GM12865 (cell line): ENCODE measurements at regions not wholly inside any gene's neighbourhood (a gene's known extent, or its start where the extent isn't known, plus 50 kb on each side); places are given as distances from the start of the nearest gene placed in this dataset.
"Not testable (repeated sequence)": the region's sequence is repeated elsewhere in the genome, so short reads cannot be mapped to it uniquely, and the experiment has no call there.

Experiments used
- DNase-seq: peaks from one replicate; pipeline ENCODE4 v3.0.0; 2010; ENCODE audit warnings: low read depth
- H3K4me3 ChIP-seq: 2 replicates; pipeline ENCODE4 v1.5.1; 2011; ENCODE audit warnings: mild to moderate bottlenecking, low read depth, low read length, control low read depth
- CTCF ChIP-seq: IDR thresholded peaks from 2 replicates; pipeline ENCODE4 v1.5.1; 2011; ENCODE audit warnings: low read length, control low read depth, low read depth, inconsistent platforms; ENCODE audit not compliant: insufficient read depth; ENCODE audit errors: missing control alignments

GRCh38 chr10:76618641-76619040 lies 1019.0 kb downstream of the KCNMA1 start:
- no peak overlapping the region for H3K4me3 ChIP-seq
- TF ChIP-seq CTCF, result no peak

DNA sequence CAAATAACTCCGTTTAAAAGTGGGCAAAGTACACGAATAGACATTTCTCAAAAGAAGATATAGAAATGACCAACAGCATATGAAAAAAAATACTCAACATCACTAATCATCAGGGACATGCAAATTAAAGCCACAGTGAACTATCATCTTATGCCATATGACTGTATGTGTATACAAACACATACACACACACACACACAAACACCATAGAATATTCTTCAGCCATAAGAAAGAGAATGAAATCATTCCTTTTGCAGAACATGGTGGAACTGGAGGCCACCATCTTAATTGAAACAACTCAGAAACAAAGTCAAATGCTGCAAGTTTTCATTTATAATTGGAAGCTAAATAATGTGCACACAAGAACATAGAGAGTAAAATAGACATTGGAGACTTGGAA lies 1019.4 kb downstream of the KCNMA1 start:
- DNase-seq, result no peak
- TF ChIP-seq CTCF, result no peak
- H3K4me3 ChIP-seq, result no peak overlapping the region

More at GRCh38 chr10:76618641-76619040, 1019.0 kb downstream of the KCNMA1 start:
- DNase-seq, result no peak

DNA sequence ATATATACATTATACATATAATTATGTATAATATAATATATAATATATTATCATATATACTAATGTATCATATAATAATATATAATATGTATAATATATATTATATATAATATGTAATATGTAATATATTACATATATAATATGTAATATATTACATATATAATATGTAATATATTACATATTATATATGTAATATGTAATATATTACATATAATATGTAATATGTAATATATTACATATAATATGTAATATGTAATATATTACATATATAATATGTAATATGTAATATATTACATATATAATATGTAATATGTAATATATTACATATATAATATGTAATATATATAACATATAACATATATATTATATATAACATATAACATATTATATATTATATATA lies 1020.9 kb downstream of the KCNMA1 start:
- DNase-seq, H3K4me3 ChIP-seq: not testable (repeated sequence)

DNA sequence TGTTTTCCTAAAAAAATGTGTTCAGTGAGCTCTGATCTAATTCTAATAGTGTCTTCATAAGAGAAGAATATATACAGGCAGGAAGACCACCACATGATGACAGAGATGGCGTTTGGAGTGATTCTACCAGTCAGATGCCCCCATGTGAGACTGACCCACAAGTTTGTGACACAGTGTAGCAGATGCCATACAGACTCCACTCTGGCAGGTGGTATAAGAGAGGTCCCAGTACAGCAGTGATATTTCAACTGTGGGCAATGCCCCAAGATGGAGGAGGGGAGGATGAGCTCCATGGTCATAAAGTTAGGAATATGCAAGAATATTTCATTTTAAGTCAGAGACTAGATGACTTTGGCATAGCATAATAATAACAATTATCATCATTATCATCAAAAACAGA lies 1022.6 kb downstream of the KCNMA1 start:
- DNase-seq, result no peak
- no peak for TF ChIP-seq CTCF
- no peak overlapping the region for H3K4me3 ChIP-seq
